ENCODE measurements at regions not wholly inside any gene's neighbourhood (a gene's known extent, or its start where the extent isn't known, plus 50 kb on each side); places are given as distances from the start of the nearest gene placed in this dataset.

DNA sequence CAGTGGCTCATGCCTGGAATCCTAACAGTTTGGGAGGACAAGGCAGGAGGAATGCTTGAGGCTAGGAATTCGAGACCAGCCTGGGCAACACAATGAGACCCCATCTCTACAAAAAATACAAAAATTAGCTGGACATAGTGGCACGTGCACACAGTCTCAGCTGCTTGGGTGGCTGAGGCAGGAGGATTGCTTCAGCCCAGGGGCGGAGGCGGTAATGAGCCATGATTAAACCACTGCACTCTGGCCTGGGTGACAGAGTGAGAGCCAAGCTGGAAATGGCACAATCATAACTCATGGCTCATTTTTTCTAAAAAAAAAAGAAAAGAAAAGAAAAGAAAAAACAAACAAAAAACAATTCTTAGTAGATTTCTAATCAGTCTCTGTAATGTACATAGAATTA lies 446.2 kb downstream of the ELAVL2 start:
- TF ChIP-seq CTCF (IDR thresholded peaks at IDR 0.05) (no peak), POLR2A (IDR thresholded peaks at IDR 0.05) (no peak)

Data from vagina (tissue), 2 donors.